ENCODE measurements at regions not wholly inside any gene's neighbourhood (a gene's known extent, or its start where the extent isn't known, plus 50 kb on each side); places are given as distances from the start of the nearest gene placed in this dataset.

DNA sequence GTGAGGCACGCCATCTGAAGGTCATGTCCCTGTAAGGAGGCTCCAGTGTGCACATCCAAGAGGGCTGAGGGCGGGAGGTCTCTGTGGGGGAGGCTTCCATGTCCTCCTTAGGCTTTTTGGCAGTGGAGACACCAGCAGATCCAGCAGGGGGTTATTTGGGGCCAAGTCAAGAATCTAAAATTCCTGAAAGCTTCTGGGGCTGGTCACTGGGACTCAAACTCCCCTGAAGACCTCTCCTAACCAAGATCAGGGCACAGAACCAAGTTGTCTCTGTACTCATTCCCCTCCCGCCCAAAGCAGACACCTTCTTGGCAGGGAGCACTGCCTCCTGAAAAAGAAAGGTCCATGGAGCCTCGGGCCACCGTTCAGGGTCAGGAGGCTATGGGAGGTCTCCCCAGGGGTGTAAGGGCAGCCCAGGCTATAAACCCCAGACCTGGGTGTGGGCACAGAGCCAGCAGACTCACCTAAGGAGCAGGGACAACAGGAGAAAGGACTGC lies 127.4 kb upstream of the ADRA1B start:
- TF ChIP-seq, protein P1, sequence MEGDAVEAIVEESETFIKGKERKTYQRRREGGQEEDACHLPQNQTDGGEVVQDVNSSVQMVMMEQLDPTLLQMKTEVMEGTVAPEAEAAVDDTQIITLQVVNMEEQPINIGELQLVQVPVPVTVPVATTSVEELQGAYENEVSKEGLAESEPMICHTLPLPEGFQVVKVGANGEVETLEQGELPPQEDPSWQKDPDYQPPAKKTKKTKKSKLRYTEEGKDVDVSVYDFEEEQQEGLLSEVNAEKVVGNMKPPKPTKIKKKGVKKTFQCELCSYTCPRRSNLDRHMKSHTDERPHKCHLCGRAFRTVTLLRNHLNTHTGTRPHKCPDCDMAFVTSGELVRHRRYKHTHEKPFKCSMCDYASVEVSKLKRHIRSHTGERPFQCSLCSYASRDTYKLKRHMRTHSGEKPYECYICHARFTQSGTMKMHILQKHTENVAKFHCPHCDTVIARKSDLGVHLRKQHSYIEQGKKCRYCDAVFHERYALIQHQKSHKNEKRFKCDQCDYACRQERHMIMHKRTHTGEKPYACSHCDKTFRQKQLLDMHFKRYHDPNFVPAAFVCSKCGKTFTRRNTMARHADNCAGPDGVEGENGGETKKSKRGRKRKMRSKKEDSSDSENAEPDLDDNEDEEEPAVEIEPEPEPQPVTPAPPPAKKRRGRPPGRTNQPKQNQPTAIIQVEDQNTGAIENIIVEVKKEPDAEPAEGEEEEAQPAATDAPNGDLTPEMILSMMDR (IDR thresholded peaks at IDR 0.05) = no peak
- no peak for TF ChIP-seq POLR2A (IDR thresholded peaks at IDR 0.05)
- Histone ChIP-seq H3K4me3 (no peak overlapping the region), H3K36me3 (no peaks in the 10 kb centered on the region), H3K4me1 (peaks cover 0 to 4% (median 0%) of the 10 kb centered on the region in 4 donors), H3K9me3 (no peaks in the 10 kb centered on the region), H3K27me3 (no peaks in the 10 kb centered on the region), H3K27ac (no peak overlapping the region)
- DNase-seq = no peak

- Histone ChIP-seq H3K9me3 (no peaks in the 10 kb centered on the region), H3K4me3 (no peak overlapping the region), H3K27ac (no peak overlapping the region), H3K4me1 (no peaks in the 10 kb centered on the region), H3K27me3 (no peaks in the 10 kb centered on the region), H3K36me3 (no peaks in the 10 kb centered on the region)
- TF ChIP-seq, protein P1 (IDR thresholded peaks at IDR 0.05) = no peak
- no peak for TF ChIP-seq POLR2A (IDR thresholded peaks at IDR 0.05)
- no peak for DNase-seq
These were observed 124.1 kb upstream of the ADRA1B start for GRCh38 chr5:159792180-159792579.

- Histone ChIP-seq H3K4me3 (no peak overlapping the region), H3K36me3 (no peaks in the 10 kb centered on the region), H3K27me3 (no peaks in the 10 kb centered on the region), H3K9me3 (no peaks in the 10 kb centered on the region), H3K27ac (peak overlapping the region in 1 of 4 donors; percentile 27), H3K4me1 (no peaks in the 10 kb centered on the region)
- DNase-seq = no peak
- no peak for TF ChIP-seq POLR2A (IDR thresholded peaks at IDR 0.05)
- TF ChIP-seq, protein P1 (IDR thresholded peaks at IDR 0.05) = no peak
These were observed 118.9 kb upstream of the ADRA1B start for GRCh38 chr5:159797261-159797970.

GRCh38 chr5:159799701-159800100 lies 116.6 kb upstream of the ADRA1B start:
- H3K4me1 ChIP-seq = no peaks in the 10 kb centered on the region
- DNase-seq = no peak
- no peak overlapping the region for H3K27ac ChIP-seq
- H3K9me3 ChIP-seq = no peaks in the 10 kb centered on the region
- TF ChIP-seq, protein P1 (IDR thresholded peaks at IDR 0.05) = no peak
- TF ChIP-seq POLR2A (IDR thresholded peaks at IDR 0.05) = no peak
- no peak overlapping the region for H3K4me3 ChIP-seq
- no peaks in the 10 kb centered on the region for H3K36me3 ChIP-seq
- H3K27me3 ChIP-seq = no peaks in the 10 kb centered on the region

DNA sequence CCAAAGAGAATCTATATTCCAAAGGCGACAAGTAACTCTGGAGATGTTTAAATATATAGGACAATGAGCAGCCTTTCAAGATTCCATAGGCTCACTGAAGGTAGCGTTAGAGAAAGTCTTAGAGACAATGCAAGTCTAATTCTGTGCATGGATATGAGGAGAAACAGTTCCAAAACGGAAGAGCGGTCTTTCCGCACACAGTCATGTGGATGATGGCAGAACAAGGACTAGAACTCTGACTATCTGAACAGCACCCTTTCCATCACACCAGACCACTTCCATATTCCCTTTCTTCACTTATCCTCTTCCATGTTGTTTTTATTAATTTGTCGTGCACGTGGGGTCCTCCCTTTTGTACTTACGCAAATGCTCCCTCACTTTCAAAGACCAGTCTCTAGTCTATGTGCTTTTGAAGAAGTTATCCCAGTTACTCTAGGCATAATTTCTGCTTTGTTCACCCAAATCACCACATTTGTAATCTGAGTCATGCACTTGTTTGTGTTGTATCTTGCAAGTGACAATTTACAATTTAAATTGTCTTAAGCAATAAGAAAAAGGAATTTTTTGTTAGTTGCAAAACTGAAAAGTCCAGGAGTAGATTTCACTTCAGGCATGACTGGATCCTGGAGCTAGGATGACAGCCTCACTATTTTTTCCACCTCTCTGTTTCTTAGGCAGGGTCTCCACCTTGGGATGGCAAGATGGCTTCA lies 116.0 kb upstream of the ADRA1B start:
- H3K27ac ChIP-seq = no peak overlapping the region
- H3K4me3 ChIP-seq = no peak overlapping the region
- no peaks in the 10 kb centered on the region for H3K36me3 ChIP-seq
- no peaks in the 10 kb centered on the region for H3K9me3 ChIP-seq
- DNase-seq = no peak
- H3K27me3 ChIP-seq = no peaks in the 10 kb centered on the region
- TF ChIP-seq, protein P1 (IDR thresholded peaks at IDR 0.05) = no peak
- TF ChIP-seq POLR2A (IDR thresholded peaks at IDR 0.05) = no peak
- H3K4me1 ChIP-seq = no peaks in the 10 kb centered on the region
